Adrenal gland (tissue), 5 donors: ENCODE measurements at regions not wholly inside any gene's neighbourhood (a gene's known extent, or its start where the extent isn't known, plus 50 kb on each side); places are given as distances from the start of the nearest gene placed in this dataset.

Experiments
- CTCF ChIP-seq, 6 experiments: fragments of 450-650 bp in 4 of 6; fragments of 200-600 bp in 2 of 6; sonication (generic) in 1 of 6; IDR thresholded peaks; 1 replicate in 5 of 6; 2 replicates in 1 of 6; pipeline versions ENCODE4 v1.5.1 to v1.8.0; 2016 to 2021; ENCODE audit warnings: antibody characterized with exemption in 6 of 6, mild to moderate bottlenecking in 2 of 6, moderate library complexity in 1 of 6
- POLR2A ChIP-seq, 2 donors: fragments of 450-650 bp; IDR thresholded peaks; one replicate each; pipeline ENCODE4 v1.6.1; 2017; ENCODE audit warnings: antibody characterized with exemption in 2 of 2, mild to moderate bottlenecking in 2 of 2, moderate library complexity in 1 of 2
- donor health status: DM: no; HTN: no; CAD: no.

GRCh38 chr10:130567011-130567410 is 430.8 kb downstream of the GLRX3 start:
- TF ChIP-seq CTCF (IDR thresholded peaks at IDR 0.05) = no peak
- TF ChIP-seq POLR2A (IDR thresholded peaks at IDR 0.05) = no peak
